Liver (tissue), 8 donors: ENCODE measurements at regions not wholly inside any gene's neighbourhood (a gene's known extent, or its start where the extent isn't known, plus 50 kb on each side); places are given as distances from the start of the nearest gene placed in this dataset.

Experiments used
- DNase-seq: peaks from one replicate; pipeline ENCODE4 v3.0.0-alpha.2; 2017; ENCODE audit warnings: low spot score
- H3K27ac ChIP-seq, 2 donors: one replicate each; pipeline ENCODE4 v1.7.0; 2013; ENCODE audit warnings: inconsistent platforms in 2 of 2, low read length in 2 of 2, control low read depth in 1 of 2, low read depth in 1 of 2, mild to moderate bottlenecking in 1 of 2
- H3K27me3 ChIP-seq, 4 donors: one replicate each; pipeline versions ENCODE4 v1.6.1 to v1.7.0; 2013; ENCODE audit warnings: low read length in 3 of 4, inconsistent platforms in 1 of 4, mild to moderate bottlenecking in 1 of 4, moderate library complexity in 1 of 4; ENCODE audit not compliant: control insufficient read depth in 4 of 4, insufficient read depth in 4 of 4
- H3K36me3 ChIP-seq, 4 donors: one replicate each; pipeline versions ENCODE4 v1.6.1 to v1.7.0; 2013; ENCODE audit warnings: low read length in 3 of 4, mild to moderate bottlenecking in 3 of 4, low read depth in 1 of 4, moderate library complexity in 1 of 4; ENCODE audit not compliant: control insufficient read depth in 4 of 4, insufficient read depth in 3 of 4
- H3K4me1 ChIP-seq, 4 donors: one replicate each; pipeline versions ENCODE4 v1.6.1 to v1.7.0; 2013; ENCODE audit warnings: low read length in 3 of 4, mild to moderate bottlenecking in 3 of 4, moderate library complexity in 1 of 4; ENCODE audit not compliant: control insufficient read depth in 4 of 4, insufficient read depth in 4 of 4
- H3K4me3 ChIP-seq, 3 donors: one replicate each; pipeline versions ENCODE4 v1.6.1 to v1.7.0; 2013; ENCODE audit warnings: low read length in 3 of 3, control low read depth in 1 of 3, low read depth in 1 of 3, mild to moderate bottlenecking in 1 of 3
- H3K9ac ChIP-seq, 2 donors: one replicate each; pipeline ENCODE4 v1.7.0; 2013; ENCODE audit warnings: low read length in 2 of 2, mild to moderate bottlenecking in 2 of 2, moderate library complexity in 2 of 2, control low read depth in 1 of 2, low read depth in 1 of 2
- H3K9me3 ChIP-seq, 4 donors: one replicate each; pipeline versions ENCODE4 v1.6.1 to v1.7.0; 2013; ENCODE audit warnings: low read length in 3 of 4; ENCODE audit not compliant: control insufficient read depth in 4 of 4
- ATF3 ChIP-seq: IDR thresholded peaks from 2 replicates; pipeline ENCODE4 v1.6.1; 2016; ENCODE audit warnings: antibody characterized with exemption
- CTCF ChIP-seq: fragments of 150-350 bp; IDR thresholded peaks from 2 replicates; pipeline ENCODE4 v1.5.1; 2017; ENCODE audit warnings: improper control_type of control experiment, low read depth, low read length; ENCODE audit not compliant: missing input control
- EGR1 ChIP-seq, 2 donors: IDR thresholded peaks; 2 replicates each; pipeline ENCODE4 v1.6.1; 2016 to 2018; ENCODE audit warnings: antibody characterized with exemption in 2 of 2, low read depth in 2 of 2
- FOXA1 ChIP-seq: IDR thresholded peaks from 2 replicates; pipeline ENCODE4 v1.6.1; 2016; ENCODE audit warnings: antibody characterized with exemption
- GABPA ChIP-seq, 2 donors: IDR thresholded peaks in 1 of 2; conservative IDR thresholded peaks in 1 of 2; 2 replicates each; pipeline ENCODE4 v1.6.1; 2016; ENCODE audit warnings: antibody characterized with exemption in 2 of 2, mild to moderate bottlenecking in 1 of 2, moderate library complexity in 1 of 2
- HNF4G ChIP-seq: IDR thresholded peaks from 2 replicates; pipeline ENCODE4 v1.6.1; 2016; ENCODE audit warnings: antibody characterized with exemption
- JUND ChIP-seq, 2 donors: IDR thresholded peaks; 2 replicates each; pipeline ENCODE4 v1.6.1; 2016; ENCODE audit warnings: antibody characterized with exemption in 2 of 2
- MAX ChIP-seq: IDR thresholded peaks from 2 replicates; pipeline ENCODE4 v1.6.1; 2016; ENCODE audit warnings: antibody characterized with exemption
- NR2F2 ChIP-seq: IDR thresholded peaks from 2 replicates; pipeline ENCODE4 v1.6.1; 2016; ENCODE audit warnings: antibody characterized with exemption
- RAD21 ChIP-seq, 2 donors: IDR thresholded peaks; 2 replicates each; pipeline ENCODE4 v1.6.1; 2016; ENCODE audit warnings: antibody characterized with exemption in 2 of 2, mild to moderate bottlenecking in 2 of 2
- REST ChIP-seq: IDR thresholded peaks from 2 replicates; pipeline ENCODE4 v1.6.1; 2016; ENCODE audit warnings: antibody characterized with exemption, mild to moderate bottlenecking
- SP1 ChIP-seq: IDR thresholded peaks from 2 replicates; pipeline ENCODE4 v1.6.1; 2018; ENCODE audit warnings: antibody characterized with exemption, mild to moderate bottlenecking
- TAF1 ChIP-seq: conservative IDR thresholded peaks from 2 replicates; pipeline ENCODE4 v1.6.1; 2016; ENCODE audit warnings: antibody characterized with exemption, mild to moderate bottlenecking
- YY1 ChIP-seq: IDR thresholded peaks from 2 replicates; pipeline ENCODE4 v1.6.1; 2016; ENCODE audit warnings: antibody characterized with exemption, mild to moderate bottlenecking
- WGBS: extraction: QIAGEN DNeasy Blood & Tissue Kit; methylation state at CpG from one replicate; pipeline ENCODE4 v1.1.7; 2013; 5-methylcytosine and 5-hydroxymethylcytosine counted together
- donor health status: healthy.
- donor health status: healthy.
- donor health status: healthy.
- donor health status: healthy.
- donor health status: healthy.

- DNase-seq, result no peak
- H3K27ac ChIP-seq, result no peak overlapping the region
- no peak for TF ChIP-seq ATF3
- TF ChIP-seq RAD21 (IDR thresholded peaks at IDR 0.05), result no peak
- no peak for TF ChIP-seq REST
- TF ChIP-seq EGR1 (IDR thresholded peaks at IDR 0.05; ENCODE audit: low read depth in 2 of 2), result no peak
- TF ChIP-seq TAF1, result no peak
- no peak for TF ChIP-seq SP1
- TF ChIP-seq MAX, result no peak
- no peak for TF ChIP-seq FOXA1
- no peak for TF ChIP-seq GABPA (IDR thresholded peaks at IDR 0.05 in 1 of 2, conservative IDR thresholded peaks at IDR 0.05 in 1 of 2)
- TF ChIP-seq HNF4G, result no peak
- no peak for TF ChIP-seq YY1
- TF ChIP-seq CTCF, result no peak
- TF ChIP-seq JUND (IDR thresholded peaks at IDR 0.05), result no peak
- TF ChIP-seq NR2F2, result no peak
- no peaks in the 10 kb centered on the region for H3K4me1 ChIP-seq
- no peaks in the 10 kb centered on the region for H3K9me3 ChIP-seq
- H3K36me3 ChIP-seq, result no peaks in the 10 kb centered on the region
- WGBS, result 70% methylated on average over 2 of the region's 2 CpGs
- H3K27me3 ChIP-seq, result no peaks in the 10 kb centered on the region
- no peak overlapping the region for H3K4me3 ChIP-seq
- no peak overlapping the region for H3K9ac ChIP-seq
Measured at GRCh38 chr12:74889073-74889472, 320.6 kb downstream of the KCNC2 start.

GRCh38 chr12:74889563-74890236 is 319.9 kb downstream of the KCNC2 start:
- Histone ChIP-seq H3K36me3 (no peaks in the 10 kb centered on the region), H3K9ac (no peak overlapping the region), H3K9me3 (no peaks in the 10 kb centered on the region), H3K4me3 (no peak overlapping the region), H3K27me3 (no peaks in the 10 kb centered on the region), H3K4me1 (no peaks in the 10 kb centered on the region), H3K27ac (no peak overlapping the region)
- WGBS, result 74% methylated on average over 3 of the region's 3 CpGs
- no peak for DNase-seq
- TF ChIP-seq NR2F2, result no peak
- TF ChIP-seq YY1, result no peak
- TF ChIP-seq RAD21 (IDR thresholded peaks at IDR 0.05), result no peak
- TF ChIP-seq CTCF, result no peak
- TF ChIP-seq JUND (IDR thresholded peaks at IDR 0.05), result no peak
- TF ChIP-seq MAX, result no peak
- no peak for TF ChIP-seq REST
- no peak for TF ChIP-seq EGR1 (IDR thresholded peaks at IDR 0.05; ENCODE audit: low read depth in 2 of 2)
- no peak for TF ChIP-seq TAF1
